PC-3 (cell line): ENCODE measurements at regions not wholly inside any gene's neighbourhood (a gene's known extent, or its start where the extent isn't known, plus 50 kb on each side); places are given as distances from the start of the nearest gene placed in this dataset.

Experiments
- EZH2 ChIP-seq: fragments of 300-600 bp; sonication (generic); IDR thresholded peaks from one replicate; pipeline ENCODE4 v1.6.1; 2017; ENCODE audit warnings: antibody characterized with exemption, mild to moderate bottlenecking, low read length; ENCODE audit not compliant: unreplicated experiment
- EZH2phosphoT487 ChIP-seq: fragments of 300-600 bp; sonication (generic); IDR thresholded peaks from 2 replicates; pipeline ENCODE4 v1.6.1; 2018; ENCODE audit warnings: mild to moderate bottlenecking, antibody characterized with exemption, low read length, borderline replicate concordance
- TF ChIP-seq, protein P1 (sequence below): fragments of 300-600 bp; sonication (generic); conservative IDR thresholded peaks from 2 replicates; pipeline ENCODE4 v1.5.1; 2017; ENCODE audit warnings: antibody characterized with exemption, low read depth, mild to moderate bottlenecking, low read length

DNA sequence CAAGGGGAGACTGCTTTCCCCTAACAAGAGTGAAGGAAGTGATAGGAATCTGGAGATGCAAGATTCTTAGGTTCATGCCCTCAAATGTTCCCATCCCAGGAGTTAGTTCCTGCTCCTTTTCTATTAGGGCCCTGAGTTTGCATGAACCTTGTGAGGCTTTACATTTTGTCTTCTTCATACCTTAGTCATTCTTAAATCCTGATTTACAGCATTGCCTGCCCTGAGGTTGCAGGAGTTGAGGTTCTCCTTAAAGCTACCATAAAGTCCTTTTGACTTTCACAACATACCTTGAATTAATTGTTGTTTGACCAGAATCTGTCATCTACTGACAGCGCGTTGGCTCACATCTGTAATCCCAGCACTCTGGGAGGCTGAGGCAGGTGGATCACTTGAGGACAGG lies 151.5 kb upstream of the ABCA1 start:
- TF ChIP-seq, protein P1, sequence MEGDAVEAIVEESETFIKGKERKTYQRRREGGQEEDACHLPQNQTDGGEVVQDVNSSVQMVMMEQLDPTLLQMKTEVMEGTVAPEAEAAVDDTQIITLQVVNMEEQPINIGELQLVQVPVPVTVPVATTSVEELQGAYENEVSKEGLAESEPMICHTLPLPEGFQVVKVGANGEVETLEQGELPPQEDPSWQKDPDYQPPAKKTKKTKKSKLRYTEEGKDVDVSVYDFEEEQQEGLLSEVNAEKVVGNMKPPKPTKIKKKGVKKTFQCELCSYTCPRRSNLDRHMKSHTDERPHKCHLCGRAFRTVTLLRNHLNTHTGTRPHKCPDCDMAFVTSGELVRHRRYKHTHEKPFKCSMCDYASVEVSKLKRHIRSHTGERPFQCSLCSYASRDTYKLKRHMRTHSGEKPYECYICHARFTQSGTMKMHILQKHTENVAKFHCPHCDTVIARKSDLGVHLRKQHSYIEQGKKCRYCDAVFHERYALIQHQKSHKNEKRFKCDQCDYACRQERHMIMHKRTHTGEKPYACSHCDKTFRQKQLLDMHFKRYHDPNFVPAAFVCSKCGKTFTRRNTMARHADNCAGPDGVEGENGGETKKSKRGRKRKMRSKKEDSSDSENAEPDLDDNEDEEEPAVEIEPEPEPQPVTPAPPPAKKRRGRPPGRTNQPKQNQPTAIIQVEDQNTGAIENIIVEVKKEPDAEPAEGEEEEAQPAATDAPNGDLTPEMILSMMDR = no peak
- TF ChIP-seq EZH2 = no peak
- no peak for TF ChIP-seq EZH2phosphoT487
